ENCODE measurements at regions not wholly inside any gene's neighbourhood (a gene's known extent, or its start where the extent isn't known, plus 50 kb on each side); places are given as distances from the start of the nearest gene placed in this dataset.
"Not testable (repeated sequence)": the region's sequence is repeated elsewhere in the genome, so short reads cannot be mapped to it uniquely, and the experiment has no call there.

DNA sequence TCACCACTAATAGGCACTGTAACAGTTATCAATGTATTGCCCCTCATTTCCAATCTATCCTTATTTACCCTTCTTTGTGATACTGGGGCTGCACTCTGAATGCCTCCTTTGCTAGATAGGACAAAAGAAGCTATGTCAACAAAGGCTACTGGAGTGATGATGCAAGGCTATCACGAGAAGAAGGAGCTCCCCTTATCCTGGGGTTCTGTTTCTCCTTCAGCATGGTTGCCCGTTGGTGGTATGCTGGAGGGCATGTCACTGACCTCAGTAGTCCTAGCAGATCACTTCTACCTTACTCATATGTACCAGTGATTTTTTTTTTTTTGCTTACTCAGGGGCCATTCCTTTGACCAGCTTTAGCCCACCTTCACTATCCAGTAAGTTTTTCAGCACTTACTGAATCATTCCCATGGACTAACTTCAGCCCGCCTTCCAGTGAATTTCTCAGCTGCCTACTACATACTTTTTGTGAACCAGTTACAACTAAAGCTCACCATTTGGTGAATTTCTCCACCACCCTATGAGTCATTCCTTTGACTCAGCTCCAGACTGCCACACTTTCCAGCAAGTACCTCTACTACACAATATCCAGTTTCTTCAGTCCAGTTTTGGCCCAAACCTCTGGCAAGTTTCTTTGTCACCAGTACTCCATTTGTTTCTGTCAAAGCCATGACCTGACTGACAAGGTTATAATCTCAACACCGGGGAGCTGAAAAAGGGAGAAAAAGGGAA, 944.5 kb downstream of the KCNT2 start:
- H3K36me3 ChIP-seq (ENCODE audit: control insufficient read depth in 1 of 2, insufficient read depth in 2 of 2, low read length in 2 of 2), result no peaks in the 10 kb centered on the region
- peaks cover 0 to 3% of the 10 kb centered on the region in 2 experiments for H3K4me1 ChIP-seq (ENCODE audit: control insufficient read depth in 1 of 2, insufficient read depth in 2 of 2, low read length in 2 of 2)
- H3K23ac ChIP-seq (ENCODE audit: low read length), result no peak overlapping the region
- no peak overlapping the region for H2AK5ac ChIP-seq (ENCODE audit: low read length)
- no peak overlapping the region for H3K27ac ChIP-seq (ENCODE audit: low read depth, low read length)
- H3K4me2 ChIP-seq (ENCODE audit: low read length), result no peak overlapping the region
- H3K79me1 ChIP-seq (ENCODE audit: low read length), result no peaks in the 10 kb centered on the region
- no peak overlapping the region for H2BK12ac ChIP-seq (ENCODE audit: low read length)
- no peak overlapping the region for H2BK5ac ChIP-seq (ENCODE audit: low read depth, low read length, poor library complexity)
- H4K91ac ChIP-seq (ENCODE audit: low read depth, low read length), result no peak overlapping the region
- DNase-seq, result peak; percentile 31 to 62
- no peaks in the 10 kb centered on the region for H3K27me3 ChIP-seq (ENCODE audit: insufficient read depth, low read length)
- WGBS (ENCODE audit: extremely low coverage, insufficient coverage, insufficient read length), result no CpG with 5 or more reads among the region's 4 CpGs
- no peaks in the 10 kb centered on the region for H3K79me2 ChIP-seq (ENCODE audit: control insufficient read depth, insufficient read depth, low read length, poor library complexity)
- H3K18ac ChIP-seq (ENCODE audit: low read length), result no peak overlapping the region
- H3K4me3 ChIP-seq (ENCODE audit: low read depth, low read length), result no peak overlapping the region
- H3K9ac ChIP-seq (ENCODE audit: low read length), result no peak overlapping the region
- no peak overlapping the region for H2BK120ac ChIP-seq (ENCODE audit: insufficient read depth, low read length, poor library complexity)
- no peak overlapping the region for H3K4ac ChIP-seq (ENCODE audit: low read depth, low read length)
- no peaks in the 10 kb centered on the region for H3K9me3 ChIP-seq (ENCODE audit: insufficient read depth, low read depth, low read length)
- no peak overlapping the region for H2AFZ ChIP-seq (ENCODE audit: insufficient read depth, low read length, poor library complexity)
- H4K8ac ChIP-seq (ENCODE audit: low read depth, low read length), result no peak overlapping the region
- no peak overlapping the region for H3K14ac ChIP-seq (ENCODE audit: low read length)
- no peak overlapping the region for H4K12ac ChIP-seq (ENCODE audit: low read depth, low read length)

DNA sequence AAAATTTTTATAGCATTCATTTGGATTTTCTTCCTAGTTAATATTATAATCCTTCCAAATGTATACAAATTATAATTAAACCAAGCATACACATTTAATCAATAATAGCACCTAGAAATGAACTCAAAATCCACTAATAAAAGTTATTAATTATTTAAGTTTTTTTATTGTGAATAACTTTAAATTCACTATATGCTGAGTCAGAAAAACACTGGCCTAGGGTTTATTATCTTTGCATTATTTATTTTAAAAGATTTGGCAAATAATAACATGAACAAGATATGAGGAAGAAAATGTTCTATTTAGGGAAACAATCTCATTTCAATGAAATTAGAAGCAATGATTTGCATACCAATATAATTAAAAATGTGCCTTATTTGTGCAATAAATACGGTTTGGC, 951.5 kb downstream of the KCNT2 start:
- H3K18ac ChIP-seq (ENCODE audit: low read length), result no peak overlapping the region
- no peaks in the 10 kb centered on the region for H3K79me2 ChIP-seq (ENCODE audit: control insufficient read depth, insufficient read depth, low read length, poor library complexity)
- no peak for DNase-seq
- H3K9me3 ChIP-seq (ENCODE audit: insufficient read depth, low read depth, low read length), result no peaks in the 10 kb centered on the region
- H3K4me3 ChIP-seq (ENCODE audit: low read depth, low read length), result no peak overlapping the region
- H3K23ac ChIP-seq (ENCODE audit: low read length), result no peak overlapping the region
- H2AFZ ChIP-seq (ENCODE audit: insufficient read depth, low read length, poor library complexity), result no peak overlapping the region
- no peaks in the 10 kb centered on the region for H3K27me3 ChIP-seq (ENCODE audit: insufficient read depth, low read length)
- H3K4ac ChIP-seq (ENCODE audit: low read depth, low read length), result no peak overlapping the region
- no peak overlapping the region for H4K91ac ChIP-seq (ENCODE audit: low read depth, low read length)
- H3K4me1 ChIP-seq (ENCODE audit: control insufficient read depth in 1 of 2, insufficient read depth in 2 of 2, low read length in 2 of 2), result no peaks in the 10 kb centered on the region
- no peak overlapping the region for H2BK120ac ChIP-seq (ENCODE audit: insufficient read depth, low read length, poor library complexity)
- no peak overlapping the region for H3K4me2 ChIP-seq (ENCODE audit: low read length)
- H2BK12ac ChIP-seq (ENCODE audit: low read length), result no peak overlapping the region
- no peak overlapping the region for H2BK5ac ChIP-seq (ENCODE audit: low read depth, low read length, poor library complexity)
- H2AK5ac ChIP-seq (ENCODE audit: low read length), result no peak overlapping the region
- no peak overlapping the region for H4K12ac ChIP-seq (ENCODE audit: low read depth, low read length)
- no CpG with 5 or more reads among the region's 1 CpG for WGBS (ENCODE audit: extremely low coverage, insufficient coverage, insufficient read length)
- H3K14ac ChIP-seq (ENCODE audit: low read length), result no peak overlapping the region
- no peak overlapping the region for H3K27ac ChIP-seq (ENCODE audit: low read depth, low read length)
- H3K9ac ChIP-seq (ENCODE audit: low read length), result no peak overlapping the region
- H3K79me1 ChIP-seq (ENCODE audit: low read length), result no peaks in the 10 kb centered on the region
- no peaks in the 10 kb centered on the region for H3K36me3 ChIP-seq (ENCODE audit: control insufficient read depth in 1 of 2, insufficient read depth in 2 of 2, low read length in 2 of 2)
- H4K8ac ChIP-seq (ENCODE audit: low read depth, low read length), result no peak overlapping the region

DNA sequence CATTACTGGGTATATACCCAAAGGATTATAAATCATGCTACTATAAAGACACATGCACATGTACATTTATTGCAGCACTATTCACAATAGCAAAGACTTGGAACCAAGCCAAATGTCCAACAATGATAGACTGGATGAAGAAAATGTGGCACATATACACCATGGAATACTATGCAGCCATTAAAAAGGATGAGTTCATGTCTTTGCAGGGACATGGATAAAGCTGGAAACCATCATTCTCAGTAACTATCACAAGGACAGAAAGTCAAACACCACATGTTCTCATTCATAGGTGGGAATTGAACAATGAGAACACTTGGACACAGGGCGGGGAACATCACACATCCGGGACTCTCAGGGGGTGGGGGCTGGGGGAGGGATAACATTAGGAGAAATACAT, 959.4 kb downstream of the KCNT2 start:
- not testable (repeated sequence) for H4K91ac ChIP-seq (ENCODE audit: low read depth, low read length); H3K79me1 ChIP-seq (ENCODE audit: low read length); H3K9me3 ChIP-seq (ENCODE audit: insufficient read depth, low read depth, low read length); H3K14ac ChIP-seq (ENCODE audit: low read length); H3K4me1 ChIP-seq (ENCODE audit: control insufficient read depth in 1 of 2, insufficient read depth in 2 of 2, low read length in 2 of 2); H3K27me3 ChIP-seq (ENCODE audit: insufficient read depth, low read length); H4K8ac ChIP-seq (ENCODE audit: low read depth, low read length); H3K9ac ChIP-seq (ENCODE audit: low read length); H2BK12ac ChIP-seq (ENCODE audit: low read length); H2BK120ac ChIP-seq (ENCODE audit: insufficient read depth, low read length, poor library complexity); H3K23ac ChIP-seq (ENCODE audit: low read length); H3K4ac ChIP-seq (ENCODE audit: low read depth, low read length); DNase-seq; H2AFZ ChIP-seq (ENCODE audit: insufficient read depth, low read length, poor library complexity); H3K36me3 ChIP-seq (ENCODE audit: control insufficient read depth in 1 of 2, insufficient read depth in 2 of 2, low read length in 2 of 2); H3K79me2 ChIP-seq (ENCODE audit: control insufficient read depth, insufficient read depth, low read length, poor library complexity); H3K27ac ChIP-seq (ENCODE audit: low read depth, low read length); H2BK5ac ChIP-seq (ENCODE audit: low read depth, low read length, poor library complexity); H3K4me3 ChIP-seq (ENCODE audit: low read depth, low read length); H3K4me2 ChIP-seq (ENCODE audit: low read length); H4K12ac ChIP-seq (ENCODE audit: low read depth, low read length); H2AK5ac ChIP-seq (ENCODE audit: low read length); H3K18ac ChIP-seq (ENCODE audit: low read length)
- WGBS (ENCODE audit: extremely low coverage, insufficient coverage, insufficient read length), result no CpG with 5 or more reads among the region's 2 CpGs

DNA sequence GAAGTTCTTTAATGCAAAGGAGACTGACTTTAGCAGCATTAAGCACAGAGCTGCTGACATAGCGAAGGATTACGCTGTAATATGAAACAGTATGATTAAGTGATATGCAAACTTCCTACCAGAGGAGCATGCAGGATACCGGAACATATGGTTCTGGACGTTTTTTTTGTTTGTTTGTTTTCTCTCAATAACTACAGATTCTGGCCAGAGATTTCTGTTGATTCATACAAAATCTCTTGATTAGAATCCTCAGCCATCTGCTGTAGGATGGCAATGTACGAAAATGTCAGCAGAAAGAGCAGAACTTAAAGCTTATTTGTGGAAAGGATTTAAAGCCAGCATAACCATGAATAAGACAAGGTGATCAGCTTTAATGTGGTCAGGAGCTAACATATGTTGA, 970.7 kb downstream of the KCNT2 start:
- Histone ChIP-seq H4K91ac (ENCODE audit: low read depth, low read length) (no peak overlapping the region), H2BK5ac (ENCODE audit: low read depth, low read length, poor library complexity) (no peak overlapping the region), H3K4me2 (ENCODE audit: low read length) (no peak overlapping the region), H3K27me3 (ENCODE audit: insufficient read depth, low read length) (no peaks in the 10 kb centered on the region), H2AK5ac (ENCODE audit: low read length) (no peak overlapping the region), H3K79me1 (ENCODE audit: low read length) (no peaks in the 10 kb centered on the region), H3K4ac (ENCODE audit: low read depth, low read length) (no peak overlapping the region), H3K14ac (ENCODE audit: low read length) (no peak overlapping the region), H3K36me3 (ENCODE audit: control insufficient read depth in 1 of 2, insufficient read depth in 2 of 2, low read length in 2 of 2) (no peaks in the 10 kb centered on the region), H2AFZ (ENCODE audit: insufficient read depth, low read length, poor library complexity) (no peak overlapping the region), H4K8ac (ENCODE audit: low read depth, low read length) (no peak overlapping the region), H2BK12ac (ENCODE audit: low read length) (no peak overlapping the region), H3K9ac (ENCODE audit: low read length) (no peak overlapping the region), H3K9me3 (ENCODE audit: insufficient read depth, low read depth, low read length) (no peaks in the 10 kb centered on the region), H3K27ac (ENCODE audit: low read depth, low read length) (no peak overlapping the region), H4K12ac (ENCODE audit: low read depth, low read length) (no peak overlapping the region), H3K79me2 (ENCODE audit: control insufficient read depth, insufficient read depth, low read length, poor library complexity) (no peaks in the 10 kb centered on the region), H3K4me3 (ENCODE audit: low read depth, low read length) (no peak overlapping the region), H3K23ac (ENCODE audit: low read length) (no peak overlapping the region), H3K18ac (ENCODE audit: low read length) (no peak overlapping the region), H3K4me1 (ENCODE audit: control insufficient read depth in 1 of 2, insufficient read depth in 2 of 2, low read length in 2 of 2) (no peaks in the 10 kb centered on the region), H2BK120ac (ENCODE audit: insufficient read depth, low read length, poor library complexity) (no peak overlapping the region)
- no peak for DNase-seq
- WGBS (ENCODE audit: extremely low coverage, insufficient coverage, insufficient read length), result no CpG with 5 or more reads among the region's 5 CpGs
